ENCODE measurements at regions not wholly inside any gene's neighbourhood (a gene's known extent, or its start where the extent isn't known, plus 50 kb on each side); places are given as distances from the start of the nearest gene placed in this dataset.

DNA sequence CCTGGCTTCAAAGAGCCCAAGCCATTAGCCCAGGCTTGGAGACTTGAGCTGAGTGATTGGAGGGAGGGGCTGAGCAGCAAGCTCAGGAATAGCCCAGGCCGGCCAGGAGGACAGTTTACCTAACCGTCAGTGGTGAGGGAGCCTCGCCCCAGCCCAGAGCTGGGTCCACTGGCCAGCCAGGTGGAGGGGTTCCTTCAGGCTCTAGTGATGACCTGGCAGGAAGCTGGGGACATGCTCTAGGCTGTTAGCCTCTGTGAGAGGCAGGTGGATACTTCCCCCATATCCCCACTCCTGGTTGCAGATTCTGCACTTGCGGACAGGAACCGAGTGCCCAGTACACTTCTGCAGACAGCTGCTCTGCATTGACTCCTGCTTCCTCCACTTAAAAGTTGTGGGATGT, 61.2 kb upstream of the ANTXRL start:
- TF ChIP-seq POLR2A (IDR thresholded peaks at IDR 0.05; ENCODE audit: low read depth, low read length) (no peak), POLR2AphosphoS5 (IDR thresholded peaks at IDR 0.05; ENCODE audit: low read depth, low read length) (no peak), TAF1 (IDR thresholded peaks at IDR 0.05; ENCODE audit: borderline replicate concordance, low read depth, low read length) (no peak)

Measured in GM12892 (cell line).